AG04450 (cell line): ENCODE measurements at regions not wholly inside any gene's neighbourhood (a gene's known extent, or its start where the extent isn't known, plus 50 kb on each side); places are given as distances from the start of the nearest gene placed in this dataset.

Experiments
- CTCF ChIA-PET: fragments of 300-600, 350-600 bp; formaldehyde crosslinking; extraction: SDS; loops from one replicate; lab custom pipeline; 2022; ENCODE audit warnings: antibody characterized with exemption, inconsistent platforms; lab: Charles Lee
- POLR2A ChIA-PET: fragments of 350-600 bp; formaldehyde crosslinking; extraction: SDS; loops from one replicate; lab custom pipeline; 2021; ENCODE audit warnings: antibody characterized with exemption, inconsistent platforms; lab: Yijun Ruan, JAX
- DNase-seq: peaks from one replicate; pipeline ENCODE4 v3.0.0-alpha.2; 2011; ENCODE audit warnings: low read depth, low spot score
- H3K27ac ChIP-seq: one replicate; pipeline ENCODE4 v1.5.1; 2012; ENCODE audit warnings: low read depth, low read length, control low read depth
- H3K27me3 ChIP-seq: one replicate; pipeline ENCODE4 v1.6.0; 2012; ENCODE audit warnings: low read length; ENCODE audit not compliant: control insufficient read depth, insufficient read depth
- H3K4me3 ChIP-seq: 2 replicates; pipeline ENCODE4 v1.5.1; 2011; ENCODE audit warnings: mild to moderate bottlenecking, low read depth, low read length, control low read depth
- H3K9me3 ChIP-seq: 2 replicates; pipeline ENCODE4 v1.5.1; 2012; ENCODE audit warnings: low read length; ENCODE audit not compliant: control insufficient read depth, insufficient read depth
- TF ChIP-seq, protein P1 (sequence below): IDR thresholded peaks from 2 replicates; pipeline ENCODE4 v1.5.1; 2011; ENCODE audit warnings: low read depth, low read length, control low read depth, inconsistent platforms

DNA sequence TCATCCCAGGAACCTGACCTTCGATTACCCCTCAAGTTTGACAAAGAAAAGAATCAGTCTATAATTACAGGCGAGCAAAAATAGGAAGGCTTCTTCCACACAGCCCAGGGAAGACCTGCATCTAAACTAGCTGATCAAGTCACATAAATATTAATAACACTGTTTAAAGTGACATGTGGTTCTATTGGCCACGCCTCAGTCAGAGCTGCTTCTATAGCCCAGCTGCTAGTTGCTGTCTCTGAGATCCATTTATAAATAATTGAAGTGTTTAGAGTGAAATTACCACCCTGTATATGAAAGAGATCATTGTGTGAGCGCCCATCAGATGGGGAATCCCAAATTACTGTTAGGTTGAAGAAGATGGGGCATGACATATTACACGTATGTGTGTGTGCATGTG, 426.0 kb downstream of the CDH2 start:
- Histone ChIP-seq H3K27me3 (no peaks in the 10 kb centered on the region), H3K4me3 (no peak overlapping the region)
- CTCF ChIA-PET, result interaction anchor here (0.7 to 1.3 kb wide), 4 partner anchors 22 to 146 kb away, joined by 3 to 8 read pairs (median 4); no protein-coding TSS in a partner anchor

DNA sequence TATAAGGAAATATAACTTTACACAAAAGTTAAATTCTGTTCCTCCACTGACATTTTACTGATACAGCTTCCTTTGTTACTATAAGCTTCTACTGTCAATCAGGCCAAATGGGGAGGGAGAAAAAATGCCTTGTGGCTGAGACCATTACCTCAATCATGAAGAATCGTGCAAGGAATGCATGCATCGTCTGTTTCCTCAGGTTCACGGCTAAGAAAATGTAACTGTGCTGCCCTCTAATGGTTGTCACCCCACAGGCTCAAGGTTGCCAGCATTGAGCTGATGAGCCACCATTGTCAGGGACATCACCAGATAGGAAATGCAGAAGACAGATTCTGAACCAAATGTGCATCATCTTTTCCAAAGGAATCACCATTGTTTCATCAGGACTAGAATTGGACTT, 426.9 kb downstream of the CDH2 start:
- H3K9me3 ChIP-seq, result no peaks in the 10 kb centered on the region
- DNase-seq, result no peak
- ChIA-PET POLR2A (no interaction called here), CTCF (interaction anchor here (0.6 to 1.3 kb wide), 10 partner anchors 9 to 1441 kb away, joined by 3 to 8 read pairs (median 3); no protein-coding TSS in a partner anchor)
- H3K4me3 ChIP-seq, result no peak overlapping the region
- TF ChIP-seq, protein P1, sequence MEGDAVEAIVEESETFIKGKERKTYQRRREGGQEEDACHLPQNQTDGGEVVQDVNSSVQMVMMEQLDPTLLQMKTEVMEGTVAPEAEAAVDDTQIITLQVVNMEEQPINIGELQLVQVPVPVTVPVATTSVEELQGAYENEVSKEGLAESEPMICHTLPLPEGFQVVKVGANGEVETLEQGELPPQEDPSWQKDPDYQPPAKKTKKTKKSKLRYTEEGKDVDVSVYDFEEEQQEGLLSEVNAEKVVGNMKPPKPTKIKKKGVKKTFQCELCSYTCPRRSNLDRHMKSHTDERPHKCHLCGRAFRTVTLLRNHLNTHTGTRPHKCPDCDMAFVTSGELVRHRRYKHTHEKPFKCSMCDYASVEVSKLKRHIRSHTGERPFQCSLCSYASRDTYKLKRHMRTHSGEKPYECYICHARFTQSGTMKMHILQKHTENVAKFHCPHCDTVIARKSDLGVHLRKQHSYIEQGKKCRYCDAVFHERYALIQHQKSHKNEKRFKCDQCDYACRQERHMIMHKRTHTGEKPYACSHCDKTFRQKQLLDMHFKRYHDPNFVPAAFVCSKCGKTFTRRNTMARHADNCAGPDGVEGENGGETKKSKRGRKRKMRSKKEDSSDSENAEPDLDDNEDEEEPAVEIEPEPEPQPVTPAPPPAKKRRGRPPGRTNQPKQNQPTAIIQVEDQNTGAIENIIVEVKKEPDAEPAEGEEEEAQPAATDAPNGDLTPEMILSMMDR, result peak; percentile 26
- no peaks in the 10 kb centered on the region for H3K27me3 ChIP-seq
- H3K27ac ChIP-seq, result no peak overlapping the region

More for the DNA sequence above, 426.0 kb downstream of the CDH2 start:
- Histone ChIP-seq H3K9me3 (no peaks in the 10 kb centered on the region), H3K27ac (no peak overlapping the region)
- POLR2A ChIA-PET, result no interaction called here
- TF ChIP-seq, protein P1, result no peak
- no peak for DNase-seq

DNA sequence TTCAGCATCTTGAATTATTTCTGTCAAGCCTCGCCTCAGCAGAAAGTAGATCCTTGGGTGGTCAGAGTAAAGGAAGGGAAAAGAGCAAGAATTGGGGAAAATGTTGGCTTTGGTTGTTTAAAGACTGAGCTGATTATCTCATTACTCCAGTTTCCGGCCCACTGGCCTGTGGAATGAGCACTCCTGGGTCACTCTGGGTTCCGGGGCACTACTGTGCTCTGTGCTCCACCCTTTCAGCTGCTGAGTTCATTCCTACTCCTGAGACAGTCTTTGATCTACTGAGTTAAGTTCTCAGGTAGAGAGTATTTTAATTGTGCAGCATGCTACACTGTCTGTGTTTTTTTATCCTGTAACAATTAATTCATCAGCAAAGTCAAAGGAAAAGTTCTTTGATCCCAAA, 427.7 kb downstream of the CDH2 start:
- Histone ChIP-seq H3K27ac (no peak overlapping the region), H3K9me3 (no peaks in the 10 kb centered on the region), H3K27me3 (no peaks in the 10 kb centered on the region), H3K4me3 (no peak overlapping the region)
- DNase-seq, result no peak
- CTCF ChIA-PET, result interaction anchor here (1.2 kb wide), 1 partner anchor 10 kb away, joined by 3 read pairs; no protein-coding TSS in a partner anchor
- POLR2A ChIA-PET, result no interaction called here
- TF ChIP-seq, protein P1, result no peak

DNA sequence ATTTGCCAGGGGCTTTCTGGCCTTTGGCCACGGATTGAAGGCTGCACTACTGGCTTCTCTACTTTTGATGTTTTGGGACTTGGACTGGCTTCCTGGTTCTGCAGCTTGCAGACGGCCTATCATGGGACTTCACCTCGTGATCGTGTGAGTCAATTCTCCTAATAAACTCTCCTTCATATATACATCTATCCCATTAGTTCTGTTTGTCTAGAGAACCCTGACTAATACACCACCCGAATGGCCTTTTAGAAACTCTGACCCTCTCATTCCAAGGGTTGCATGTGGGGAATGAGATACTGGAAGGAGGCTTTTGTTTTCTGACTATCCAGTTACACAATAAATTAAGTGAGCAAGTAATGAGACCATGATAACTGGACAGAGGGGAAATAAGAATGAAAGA, 430.7 kb downstream of the CDH2 start:
- POLR2A ChIA-PET, result no interaction called here
- no peak overlapping the region for H3K4me3 ChIP-seq
- no peak overlapping the region for H3K27ac ChIP-seq
- no peaks in the 10 kb centered on the region for H3K9me3 ChIP-seq
- TF ChIP-seq, protein P1, result no peak
- no peak for DNase-seq
- CTCF ChIA-PET, result no interaction called here
- H3K27me3 ChIP-seq, result no peaks in the 10 kb centered on the region

DNA sequence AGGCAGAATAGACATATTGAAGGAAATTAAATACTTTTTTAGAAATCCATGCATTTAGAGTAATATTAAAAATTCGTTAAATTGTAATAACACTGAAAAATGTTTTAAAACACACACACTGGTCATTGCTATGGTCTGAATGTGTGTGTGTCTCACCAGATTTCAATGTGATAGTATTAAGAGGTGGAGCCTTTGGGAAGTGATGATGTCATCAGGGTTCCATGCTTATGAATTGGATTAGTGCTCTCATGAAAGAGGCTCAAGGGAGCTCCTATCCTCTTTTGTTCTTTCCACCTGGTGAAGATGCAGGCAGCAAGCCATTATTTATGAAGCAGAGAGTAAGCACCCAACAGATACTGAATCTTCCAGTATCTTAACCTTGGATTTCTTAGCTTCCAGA, 441.8 kb downstream of the CDH2 start:
- CTCF ChIA-PET, result interaction anchor here (1.2 kb wide), 1 partner anchor 15 kb away, joined by 3 read pairs; no protein-coding TSS in a partner anchor

More for the DNA sequence above, 441.8 kb downstream of the CDH2 start:
- POLR2A ChIA-PET, result no interaction called here
- Histone ChIP-seq H3K27ac (no peak overlapping the region), H3K27me3 (no peaks in the 10 kb centered on the region), H3K4me3 (no peak overlapping the region), H3K9me3 (no peaks in the 10 kb centered on the region)
- TF ChIP-seq, protein P1, result no peak
- no peak for DNase-seq
